Endodermal cell (in vitro differentiated cells): ENCODE measurements at regions not wholly inside any gene's neighbourhood (a gene's known extent, or its start where the extent isn't known, plus 50 kb on each side); places are given as distances from the start of the nearest gene placed in this dataset.

ENCODE experiments used
- DNase-seq: peaks from one replicate; pipeline ENCODE4 v3.0.0-alpha.2; 2017
- H3K27ac ChIP-seq: 2 replicates; pipeline ENCODE4 v1.5.1; 2013; ENCODE audit warnings: mild to moderate bottlenecking, low read depth, low read length, moderate library complexity
- H3K27me3 ChIP-seq: 2 replicates; pipeline ENCODE4 v1.6.1; 2013; ENCODE audit warnings: mild to moderate bottlenecking, low read length, moderate library complexity; ENCODE audit not compliant: insufficient read depth, control insufficient read depth, poor library complexity, severe bottlenecking
- H3K36me3 ChIP-seq: 2 replicates; pipeline ENCODE4 v1.7.0; 2013; ENCODE audit warnings: mild to moderate bottlenecking, low read length, moderate library complexity; ENCODE audit not compliant: control insufficient read depth, insufficient read depth
- H3K4me1 ChIP-seq: one replicate; pipeline ENCODE4 v1.7.0; 2013; ENCODE audit warnings: low read length; ENCODE audit not compliant: control insufficient read depth, insufficient read depth
- H3K4me3 ChIP-seq: 2 replicates; pipeline ENCODE4 v1.5.1; 2013; ENCODE audit warnings: mild to moderate bottlenecking, low read length, moderate library complexity
- H3K9ac ChIP-seq: 2 replicates; pipeline ENCODE4 v1.6.1; 2013; ENCODE audit warnings: mild to moderate bottlenecking, low read length, moderate library complexity; ENCODE audit not compliant: poor library complexity, severe bottlenecking; ENCODE audit errors: extremely low read depth
- H3K9me3 ChIP-seq: 2 replicates; pipeline ENCODE4 v1.6.1; 2013; ENCODE audit warnings: mild to moderate bottlenecking, low read length, moderate library complexity; ENCODE audit not compliant: control insufficient read depth
- H3K27ac Mint-ChIP-seq: 2 replicates; pipeline ENCODE4 v1.8.0; 2020; ENCODE audit warnings: mixed read lengths
- H3K27me3 Mint-ChIP-seq: 2 replicates; pipeline ENCODE4 v1.8.0; 2021; ENCODE audit warnings: mild to moderate bottlenecking, mixed read lengths; ENCODE audit not compliant: insufficient read depth
- H3K36me3 Mint-ChIP-seq: 2 replicates; pipeline ENCODE4 v1.8.0; 2020; ENCODE audit warnings: low read depth, mixed read lengths
- H3K4me1 Mint-ChIP-seq: 2 replicates; pipeline ENCODE4 v1.8.0; 2020; ENCODE audit warnings: mixed read lengths
- H3K4me3 Mint-ChIP-seq: 2 replicates; pipeline ENCODE4 v1.8.0; 2020; ENCODE audit warnings: mild to moderate bottlenecking, moderate library complexity, mixed read lengths
- H3K9me3 Mint-ChIP-seq: 2 replicates; pipeline ENCODE4 v1.8.0; 2020; ENCODE audit warnings: mild to moderate bottlenecking, mixed read lengths
- WGBS, 2 experiments: methylation state at CpG; one replicate each; pipeline versions ENCODE4 v1.1.5 to v1.1.7; 2013; ENCODE audit warnings: missing lambda C conversion rate in 2 of 2, mixed read lengths in 1 of 2; ENCODE audit not compliant: insufficient coverage in 1 of 2, insufficient read length in 1 of 2; 5-methylcytosine and 5-hydroxymethylcytosine counted together
- TF ChIP-seq, protein P1 (sequence below): fragments of 200-600 bp; sonication (generic); conservative IDR thresholded peaks from 2 replicates; pipeline ENCODE4 v1.5.0; 2021; ENCODE audit warnings: antibody characterized with exemption, mild to moderate bottlenecking

GRCh38 chr15:77721963-77722362 is 89.3 kb upstream of the LINGO1 start:
- no peaks in the 10 kb centered on the region for H3K4me1 Mint-ChIP-seq
- no peak overlapping the region for H3K4me3 Mint-ChIP-seq
- H3K36me3 Mint-ChIP-seq, result no peaks in the 10 kb centered on the region
- TF ChIP-seq, protein P1, sequence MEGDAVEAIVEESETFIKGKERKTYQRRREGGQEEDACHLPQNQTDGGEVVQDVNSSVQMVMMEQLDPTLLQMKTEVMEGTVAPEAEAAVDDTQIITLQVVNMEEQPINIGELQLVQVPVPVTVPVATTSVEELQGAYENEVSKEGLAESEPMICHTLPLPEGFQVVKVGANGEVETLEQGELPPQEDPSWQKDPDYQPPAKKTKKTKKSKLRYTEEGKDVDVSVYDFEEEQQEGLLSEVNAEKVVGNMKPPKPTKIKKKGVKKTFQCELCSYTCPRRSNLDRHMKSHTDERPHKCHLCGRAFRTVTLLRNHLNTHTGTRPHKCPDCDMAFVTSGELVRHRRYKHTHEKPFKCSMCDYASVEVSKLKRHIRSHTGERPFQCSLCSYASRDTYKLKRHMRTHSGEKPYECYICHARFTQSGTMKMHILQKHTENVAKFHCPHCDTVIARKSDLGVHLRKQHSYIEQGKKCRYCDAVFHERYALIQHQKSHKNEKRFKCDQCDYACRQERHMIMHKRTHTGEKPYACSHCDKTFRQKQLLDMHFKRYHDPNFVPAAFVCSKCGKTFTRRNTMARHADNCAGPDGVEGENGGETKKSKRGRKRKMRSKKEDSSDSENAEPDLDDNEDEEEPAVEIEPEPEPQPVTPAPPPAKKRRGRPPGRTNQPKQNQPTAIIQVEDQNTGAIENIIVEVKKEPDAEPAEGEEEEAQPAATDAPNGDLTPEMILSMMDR, result no peak
- Histone ChIP-seq H3K4me1 (no peaks in the 10 kb centered on the region), H3K9ac (no peak overlapping the region), H3K27me3 (no peaks in the 10 kb centered on the region), H3K27ac (no peak overlapping the region), H3K36me3 (no peaks in the 10 kb centered on the region), H3K9me3 (no peaks in the 10 kb centered on the region), H3K4me3 (no peak overlapping the region)
- no peak for DNase-seq
- no peaks in the 10 kb centered on the region for H3K27me3 Mint-ChIP-seq
- H3K9me3 Mint-ChIP-seq, result no peaks in the 10 kb centered on the region
- no peak overlapping the region for H3K27ac Mint-ChIP-seq
- WGBS, 2 experiments, result 77 to 92% methylated on average over 4 to 7 of the region's 7 CpGs

DNA sequence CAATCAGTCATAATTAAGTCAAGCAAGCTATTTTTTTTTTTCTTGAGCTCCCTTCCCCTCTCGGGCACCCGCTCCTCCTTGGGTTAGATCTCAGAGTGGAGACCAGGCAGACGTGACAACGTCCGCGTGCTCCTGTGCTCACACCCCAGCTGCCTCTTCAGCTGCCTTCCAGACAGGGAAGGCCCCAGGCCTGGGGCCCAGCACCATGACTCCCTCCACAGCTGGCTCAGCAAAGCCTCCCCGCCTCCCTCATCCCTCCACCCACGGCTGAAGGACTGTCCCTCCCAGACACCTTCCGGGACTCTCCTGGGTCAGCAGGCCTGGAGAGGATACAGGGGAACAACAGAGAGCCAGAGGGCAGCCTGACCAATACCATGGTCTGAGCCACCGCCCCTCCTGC is 87.9 kb upstream of the LINGO1 start:
- H3K27ac ChIP-seq, result no peak overlapping the region
- no peaks in the 10 kb centered on the region for H3K9me3 Mint-ChIP-seq
- no peaks in the 10 kb centered on the region for H3K36me3 ChIP-seq
- no peak overlapping the region for H3K9ac ChIP-seq
- no peaks in the 10 kb centered on the region for H3K36me3 Mint-ChIP-seq
- WGBS, 2 experiments, result 78 to 95% methylated on average over 4 to 10 of the region's 10 CpGs
- H3K4me1 Mint-ChIP-seq, result no peaks in the 10 kb centered on the region
- no peaks in the 10 kb centered on the region for H3K4me1 ChIP-seq
- no peak overlapping the region for H3K4me3 ChIP-seq
- no peak for DNase-seq
- H3K27me3 Mint-ChIP-seq, result no peaks in the 10 kb centered on the region
- no peaks in the 10 kb centered on the region for H3K9me3 ChIP-seq
- TF ChIP-seq, protein P1, result no peak
- no peak overlapping the region for H3K27ac Mint-ChIP-seq
- no peaks in the 10 kb centered on the region for H3K27me3 ChIP-seq
- no peak overlapping the region for H3K4me3 Mint-ChIP-seq

GRCh38 chr15:77720173-77720572 is 87.5 kb upstream of the LINGO1 start:
- H3K27ac ChIP-seq, result no peak overlapping the region
- 89 to 94% methylated on average over 6 to 15 of the region's 15 CpGs for WGBS, 2 experiments
- no peaks in the 10 kb centered on the region for H3K36me3 Mint-ChIP-seq
- H3K4me1 Mint-ChIP-seq, result peaks cover 2% of the 10 kb centered on the region
- no peak for DNase-seq
- H3K9ac ChIP-seq, result no peak overlapping the region
- H3K36me3 ChIP-seq, result no peaks in the 10 kb centered on the region
- no peaks in the 10 kb centered on the region for H3K9me3 Mint-ChIP-seq
- no peak overlapping the region for H3K4me3 Mint-ChIP-seq
- TF ChIP-seq, protein P1, result no peak
- H3K27ac Mint-ChIP-seq, result no peak overlapping the region
- no peaks in the 10 kb centered on the region for H3K9me3 ChIP-seq
- no peaks in the 10 kb centered on the region for H3K4me1 ChIP-seq
- no peaks in the 10 kb centered on the region for H3K27me3 Mint-ChIP-seq
- H3K27me3 ChIP-seq, result no peaks in the 10 kb centered on the region
- H3K4me3 ChIP-seq, result no peak overlapping the region
